SU-DHL-6 (cell line): ENCODE measurements at regions not wholly inside any gene's neighbourhood (a gene's known extent, or its start where the extent isn't known, plus 50 kb on each side); places are given as distances from the start of the nearest gene placed in this dataset.
A peak's percentile ranks its signal among the peaks of the same experiment; 100 is the strongest.

Experiments used
- H2AFZ ChIP-seq: fragments of 200-600 bp; sonication (generic); 2 replicates; pipeline ENCODE4 v1.6.1; 2014; ENCODE audit warnings: low read depth, mild to moderate bottlenecking, moderate library complexity, mixed read lengths, antibody characterized with exemption, low read length; ENCODE audit not compliant: severe bottlenecking
- H3F3A ChIP-seq: fragments of 200-600 bp; shearing (Covaris generic); 2 replicates; pipeline ENCODE4 v1.6.0; 2016; ENCODE audit warnings: antibody characterized with exemption, mild to moderate bottlenecking; ENCODE audit not compliant: insufficient read depth
- H3K27ac ChIP-seq: fragments of 200-600 bp; sonication (generic); 2 replicates; pipeline ENCODE4 v1.5.1; 2016; ENCODE audit warnings: low read depth, mild to moderate bottlenecking, low read length, moderate library complexity, mixed read lengths
- H3K27me3 ChIP-seq: fragments of 200-600 bp; sonication (generic), shearing (Covaris generic); 2 replicates; pipeline ENCODE4 v1.6.0; 2014; ENCODE audit warnings: mild to moderate bottlenecking, low read length
- H3K36me3 ChIP-seq: fragments of 200-600 bp; sonication (generic); 2 replicates; pipeline ENCODE4 v1.6.1; 2014; ENCODE audit warnings: mild to moderate bottlenecking, low read length, mixed read lengths
- H3K4me2 ChIP-seq: fragments of 300-600, 200-600 bp; shearing (Covaris generic), sonication (generic); 2 replicates; pipeline ENCODE4 v1.6.0; 2014; ENCODE audit warnings: low read length, low read depth, mild to moderate bottlenecking; ENCODE audit not compliant: poor library complexity, severe bottlenecking
- H3K4me3 ChIP-seq: fragments of 200-600 bp; sonication (generic); 2 replicates; pipeline ENCODE4 v1.5.1; 2014; ENCODE audit warnings: antibody characterized with exemption, low read length, mild to moderate bottlenecking, mixed read lengths; ENCODE audit not compliant: insufficient read depth, poor library complexity, severe bottlenecking
- H3K79me2 ChIP-seq: fragments of 200-600 bp; sonication (generic); 2 replicates; pipeline ENCODE4 v1.6.1; 2014; ENCODE audit warnings: mild to moderate bottlenecking, low read length, moderate library complexity; ENCODE audit not compliant: insufficient read depth
- H3K9ac ChIP-seq: fragments of 200-600 bp; sonication (generic); 2 replicates; pipeline ENCODE4 v1.7.0; 2014; ENCODE audit warnings: mild to moderate bottlenecking, low read length
- H3K9me2 ChIP-seq: fragments of 200-600 bp; sonication (generic); replicated peaks from 2 replicates; pipeline ENCODE4 v1.6.1; 2014; ENCODE audit warnings: low read length; ENCODE audit not compliant: insufficient read depth
- H3K9me3 ChIP-seq: fragments of 200-600 bp; sonication (generic); 2 replicates; pipeline ENCODE4 v1.6.1; 2014; ENCODE audit warnings: low read length, mixed read lengths; ENCODE audit not compliant: insufficient read depth
- H4K20me1 ChIP-seq: fragments of 200-600 bp; sonication (generic); 2 replicates; pipeline ENCODE4 v1.6.1; 2014; ENCODE audit warnings: low read depth, mild to moderate bottlenecking, antibody characterized with exemption, low read length, moderate library complexity, mixed read lengths
- CTCF ChIP-seq: fragments of 200-600 bp; sonication (generic); IDR thresholded peaks from one replicate; pipeline ENCODE4 v1.5.1; 2017; ENCODE audit warnings: antibody characterized with exemption, mild to moderate bottlenecking, low read length, moderate library complexity; ENCODE audit not compliant: insufficient read depth, poor library complexity, severe bottlenecking
- EZH2phosphoT487 ChIP-seq: fragments of 200-600 bp; sonication (generic), shearing (Covaris generic); conservative IDR thresholded peaks from 2 replicates; pipeline ENCODE4 v1.6.1; 2018; ENCODE audit warnings: mild to moderate bottlenecking, antibody characterized with exemption, low read length, moderate library complexity, mixed read lengths

GRCh38 chr14:44151130-44151820, 355.8 kb downstream of the FSCB start:
- Histone ChIP-seq H3K4me2 (no peak overlapping the region), H3K27ac (no peak overlapping the region), H3K79me2 (no peaks in the 10 kb centered on the region), H3K4me3 (no peak overlapping the region), H2AFZ (peak overlapping the region; percentile 75), H4K20me1 (no peaks in the 10 kb centered on the region), H3K9me2 (no peaks in the 10 kb centered on the region), H3K9me3 (peaks cover 4% of the 10 kb centered on the region; the same call in 1 of the 2 replicates), H3K9ac (no peak overlapping the region), H3K27me3 (no peaks in the 10 kb centered on the region), H3K36me3 (no peaks in the 10 kb centered on the region), H3F3A (no peaks in the 10 kb centered on the region)
- TF ChIP-seq CTCF (no peak), EZH2phosphoT487 (no peak)

- Histone ChIP-seq H3K4me3 (no peak overlapping the region), H3K4me2 (peak overlapping the region; percentile 27), H3K9ac (peak overlapping the region; percentile 21; the same call in 1 of the 2 replicates), H3K9me3 (no peaks in the 10 kb centered on the region), H3K79me2 (no peaks in the 10 kb centered on the region), H3K36me3 (no peaks in the 10 kb centered on the region), H4K20me1 (no peaks in the 10 kb centered on the region), H3K27ac (peak overlapping the region; percentile 53), H3K27me3 (no peaks in the 10 kb centered on the region), H3K9me2 (no peaks in the 10 kb centered on the region), H3F3A (no peaks in the 10 kb centered on the region), H2AFZ (peak overlapping the region; percentile 78)
- TF ChIP-seq CTCF (peak; percentile 56), EZH2phosphoT487 (no peak)
These were observed 357.5 kb downstream of the FSCB start for GRCh38 chr14:44149597-44149996.

- Histone ChIP-seq H3F3A (no peaks in the 10 kb centered on the region), H3K9me2 (no peaks in the 10 kb centered on the region), H2AFZ (no peak overlapping the region), H3K4me3 (no peak overlapping the region), H3K36me3 (no peaks in the 10 kb centered on the region), H4K20me1 (no peaks in the 10 kb centered on the region), H3K9ac (no peak overlapping the region), H3K27me3 (no peaks in the 10 kb centered on the region), H3K9me3 (peaks cover 6% of the 10 kb centered on the region; the same call in 1 of the 2 replicates), H3K4me2 (no peak overlapping the region), H3K79me2 (no peaks in the 10 kb centered on the region), H3K27ac (no peak overlapping the region)
- TF ChIP-seq EZH2phosphoT487: no peak
- no peak for TF ChIP-seq CTCF
These were observed 365.1 kb downstream of the FSCB start for GRCh38 chr14:44142006-44142405.
